ENCODE measurements at regions not wholly inside any gene's neighbourhood (a gene's known extent, or its start where the extent isn't known, plus 50 kb on each side); places are given as distances from the start of the nearest gene placed in this dataset.
"Not testable (repeated sequence)": the region's sequence is repeated elsewhere in the genome, so short reads cannot be mapped to it uniquely, and the experiment has no call there.

GRCh38 chr4:49147596-49147995, 161.5 kb downstream of the CWH43 start:
- TF ChIP-seq POLR2AphosphoS5 (IDR thresholded peaks at IDR 0.05); EP300 (conservative IDR thresholded peaks at IDR 0.05; ENCODE audit: poor library complexity, severe bottlenecking); MXI1 (conservative IDR thresholded peaks at IDR 0.05; ENCODE audit: poor library complexity, severe bottlenecking); RAD21 (conservative IDR thresholded peaks at IDR 0.05); TAF1 (IDR thresholded peaks at IDR 0.05; ENCODE audit: low read depth); EZH2 (IDR thresholded peaks at IDR 0.05; ENCODE audit: borderline replicate concordance, insufficient read depth, low read length, poor library complexity, severe bottlenecking): not testable (repeated sequence)
- TF ChIP-seq, protein P1, sequence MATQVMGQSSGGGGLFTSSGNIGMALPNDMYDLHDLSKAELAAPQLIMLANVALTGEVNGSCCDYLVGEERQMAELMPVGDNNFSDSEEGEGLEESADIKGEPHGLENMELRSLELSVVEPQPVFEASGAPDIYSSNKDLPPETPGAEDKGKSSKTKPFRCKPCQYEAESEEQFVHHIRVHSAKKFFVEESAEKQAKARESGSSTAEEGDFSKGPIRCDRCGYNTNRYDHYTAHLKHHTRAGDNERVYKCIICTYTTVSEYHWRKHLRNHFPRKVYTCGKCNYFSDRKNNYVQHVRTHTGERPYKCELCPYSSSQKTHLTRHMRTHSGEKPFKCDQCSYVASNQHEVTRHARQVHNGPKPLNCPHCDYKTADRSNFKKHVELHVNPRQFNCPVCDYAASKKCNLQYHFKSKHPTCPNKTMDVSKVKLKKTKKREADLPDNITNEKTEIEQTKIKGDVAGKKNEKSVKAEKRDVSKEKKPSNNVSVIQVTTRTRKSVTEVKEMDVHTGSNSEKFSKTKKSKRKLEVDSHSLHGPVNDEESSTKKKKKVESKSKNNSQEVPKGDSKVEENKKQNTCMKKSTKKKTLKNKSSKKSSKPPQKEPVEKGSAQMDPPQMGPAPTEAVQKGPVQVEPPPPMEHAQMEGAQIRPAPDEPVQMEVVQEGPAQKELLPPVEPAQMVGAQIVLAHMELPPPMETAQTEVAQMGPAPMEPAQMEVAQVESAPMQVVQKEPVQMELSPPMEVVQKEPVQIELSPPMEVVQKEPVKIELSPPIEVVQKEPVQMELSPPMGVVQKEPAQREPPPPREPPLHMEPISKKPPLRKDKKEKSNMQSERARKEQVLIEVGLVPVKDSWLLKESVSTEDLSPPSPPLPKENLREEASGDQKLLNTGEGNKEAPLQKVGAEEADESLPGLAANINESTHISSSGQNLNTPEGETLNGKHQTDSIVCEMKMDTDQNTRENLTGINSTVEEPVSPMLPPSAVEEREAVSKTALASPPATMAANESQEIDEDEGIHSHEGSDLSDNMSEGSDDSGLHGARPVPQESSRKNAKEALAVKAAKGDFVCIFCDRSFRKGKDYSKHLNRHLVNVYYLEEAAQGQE (IDR thresholded peaks at IDR 0.05; ENCODE audit: borderline replicate concordance) = not testable (repeated sequence)
- TF ChIP-seq, protein P2, sequence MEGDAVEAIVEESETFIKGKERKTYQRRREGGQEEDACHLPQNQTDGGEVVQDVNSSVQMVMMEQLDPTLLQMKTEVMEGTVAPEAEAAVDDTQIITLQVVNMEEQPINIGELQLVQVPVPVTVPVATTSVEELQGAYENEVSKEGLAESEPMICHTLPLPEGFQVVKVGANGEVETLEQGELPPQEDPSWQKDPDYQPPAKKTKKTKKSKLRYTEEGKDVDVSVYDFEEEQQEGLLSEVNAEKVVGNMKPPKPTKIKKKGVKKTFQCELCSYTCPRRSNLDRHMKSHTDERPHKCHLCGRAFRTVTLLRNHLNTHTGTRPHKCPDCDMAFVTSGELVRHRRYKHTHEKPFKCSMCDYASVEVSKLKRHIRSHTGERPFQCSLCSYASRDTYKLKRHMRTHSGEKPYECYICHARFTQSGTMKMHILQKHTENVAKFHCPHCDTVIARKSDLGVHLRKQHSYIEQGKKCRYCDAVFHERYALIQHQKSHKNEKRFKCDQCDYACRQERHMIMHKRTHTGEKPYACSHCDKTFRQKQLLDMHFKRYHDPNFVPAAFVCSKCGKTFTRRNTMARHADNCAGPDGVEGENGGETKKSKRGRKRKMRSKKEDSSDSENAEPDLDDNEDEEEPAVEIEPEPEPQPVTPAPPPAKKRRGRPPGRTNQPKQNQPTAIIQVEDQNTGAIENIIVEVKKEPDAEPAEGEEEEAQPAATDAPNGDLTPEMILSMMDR (IDR thresholded peaks at IDR 0.05; ENCODE audit: poor library complexity, severe bottlenecking) = not testable (repeated sequence)

Measured in neural cell (in vitro differentiated cells).